LNCAP (cell line): ENCODE measurements at regions not wholly inside any gene's neighbourhood (a gene's known extent, or its start where the extent isn't known, plus 50 kb on each side); places are given as distances from the start of the nearest gene placed in this dataset.

ENCODE experiments used
- TF ChIP-seq, protein P1 (sequence below): fragments of 450-650 bp; IDR thresholded peaks from 2 replicates; pipeline ENCODE4 v1.5.1; 2017; ENCODE audit warnings: mild to moderate bottlenecking

DNA sequence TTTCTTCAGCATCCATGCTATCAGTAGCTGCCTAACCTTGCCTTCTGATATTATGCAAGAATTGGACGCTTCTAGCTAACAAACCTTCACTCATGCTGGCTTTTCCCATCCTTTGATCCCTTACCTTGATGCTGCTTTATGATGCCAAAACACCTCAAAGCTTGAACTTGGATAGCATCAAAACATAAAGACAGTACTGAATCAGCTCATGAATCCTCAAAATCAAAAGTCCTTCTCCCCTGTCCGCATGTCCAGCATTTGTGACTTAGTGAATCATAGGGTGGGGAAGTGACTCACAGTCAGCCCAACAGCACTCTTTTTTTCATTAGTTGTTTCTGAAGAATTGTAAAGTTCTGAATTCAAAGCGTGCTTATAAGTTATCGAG lies 89.5 kb upstream of the PIK3CG start:
- TF ChIP-seq, protein P1, sequence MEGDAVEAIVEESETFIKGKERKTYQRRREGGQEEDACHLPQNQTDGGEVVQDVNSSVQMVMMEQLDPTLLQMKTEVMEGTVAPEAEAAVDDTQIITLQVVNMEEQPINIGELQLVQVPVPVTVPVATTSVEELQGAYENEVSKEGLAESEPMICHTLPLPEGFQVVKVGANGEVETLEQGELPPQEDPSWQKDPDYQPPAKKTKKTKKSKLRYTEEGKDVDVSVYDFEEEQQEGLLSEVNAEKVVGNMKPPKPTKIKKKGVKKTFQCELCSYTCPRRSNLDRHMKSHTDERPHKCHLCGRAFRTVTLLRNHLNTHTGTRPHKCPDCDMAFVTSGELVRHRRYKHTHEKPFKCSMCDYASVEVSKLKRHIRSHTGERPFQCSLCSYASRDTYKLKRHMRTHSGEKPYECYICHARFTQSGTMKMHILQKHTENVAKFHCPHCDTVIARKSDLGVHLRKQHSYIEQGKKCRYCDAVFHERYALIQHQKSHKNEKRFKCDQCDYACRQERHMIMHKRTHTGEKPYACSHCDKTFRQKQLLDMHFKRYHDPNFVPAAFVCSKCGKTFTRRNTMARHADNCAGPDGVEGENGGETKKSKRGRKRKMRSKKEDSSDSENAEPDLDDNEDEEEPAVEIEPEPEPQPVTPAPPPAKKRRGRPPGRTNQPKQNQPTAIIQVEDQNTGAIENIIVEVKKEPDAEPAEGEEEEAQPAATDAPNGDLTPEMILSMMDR = no peak

DNA sequence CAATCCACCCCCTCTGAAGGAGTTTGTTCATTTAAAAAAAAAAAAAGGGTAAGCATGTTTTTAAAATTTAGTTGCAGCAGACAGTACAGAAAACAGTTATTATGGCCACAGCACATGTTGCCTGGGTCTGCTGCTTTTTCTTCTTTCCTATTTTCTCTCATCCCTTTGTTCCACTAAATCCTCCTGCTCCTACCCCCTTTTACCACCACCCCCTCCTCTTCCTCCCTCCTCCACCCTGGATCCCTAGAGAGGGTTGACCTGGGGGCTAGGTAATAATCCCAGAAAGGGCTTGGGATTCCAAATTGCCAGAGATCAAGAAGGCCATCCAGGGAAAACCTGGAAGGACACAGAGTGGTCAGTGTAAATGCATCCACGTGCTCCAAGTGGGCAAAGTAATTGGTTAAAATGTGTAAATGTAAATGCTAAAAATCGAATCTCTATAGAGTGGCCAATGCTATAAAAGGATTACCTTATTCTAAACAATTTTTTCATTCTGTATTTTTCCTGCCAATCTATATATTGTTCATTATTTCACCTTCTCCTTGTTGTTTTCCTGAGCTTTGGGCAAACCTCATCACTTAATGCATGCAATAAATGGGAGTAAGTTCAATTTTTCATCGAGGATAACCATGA lies 89.0 kb upstream of the PIK3CG start:
- TF ChIP-seq, protein P1 = no peak

DNA sequence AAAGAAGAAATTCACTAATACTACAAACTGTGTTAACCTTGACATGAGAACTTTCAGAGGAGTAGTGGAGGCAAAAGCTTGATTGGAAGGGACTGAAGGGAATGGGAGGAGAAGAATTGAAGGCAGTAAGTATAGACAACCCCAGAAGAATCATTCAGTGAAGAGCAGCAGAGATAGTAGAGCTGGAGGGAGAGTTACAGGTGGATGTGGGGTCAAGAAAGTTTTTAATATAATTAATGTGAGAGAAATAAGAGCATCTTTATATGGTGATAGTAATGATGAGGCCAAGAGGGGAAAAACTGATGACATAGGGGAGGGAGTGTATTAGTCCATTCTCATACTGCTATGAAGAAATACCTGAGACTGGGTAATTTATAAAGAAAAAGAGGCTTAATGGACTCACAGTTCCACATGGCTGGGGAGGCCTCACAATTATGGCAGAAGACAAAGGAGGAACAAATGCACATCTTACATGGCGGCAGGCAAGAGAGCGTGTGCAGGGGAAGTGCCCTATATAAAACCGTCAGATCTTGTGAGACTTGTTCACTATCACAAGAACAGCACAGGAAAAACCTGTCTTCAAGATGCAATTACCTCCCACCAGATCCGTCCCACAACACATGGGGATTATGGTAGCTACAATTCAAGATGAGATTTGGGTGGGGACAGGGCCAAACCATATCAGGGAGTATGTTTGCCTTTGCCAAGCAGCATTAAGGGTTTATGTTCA lies 88.3 kb upstream of the PIK3CG start:
- TF ChIP-seq, protein P1 = no peak

DNA sequence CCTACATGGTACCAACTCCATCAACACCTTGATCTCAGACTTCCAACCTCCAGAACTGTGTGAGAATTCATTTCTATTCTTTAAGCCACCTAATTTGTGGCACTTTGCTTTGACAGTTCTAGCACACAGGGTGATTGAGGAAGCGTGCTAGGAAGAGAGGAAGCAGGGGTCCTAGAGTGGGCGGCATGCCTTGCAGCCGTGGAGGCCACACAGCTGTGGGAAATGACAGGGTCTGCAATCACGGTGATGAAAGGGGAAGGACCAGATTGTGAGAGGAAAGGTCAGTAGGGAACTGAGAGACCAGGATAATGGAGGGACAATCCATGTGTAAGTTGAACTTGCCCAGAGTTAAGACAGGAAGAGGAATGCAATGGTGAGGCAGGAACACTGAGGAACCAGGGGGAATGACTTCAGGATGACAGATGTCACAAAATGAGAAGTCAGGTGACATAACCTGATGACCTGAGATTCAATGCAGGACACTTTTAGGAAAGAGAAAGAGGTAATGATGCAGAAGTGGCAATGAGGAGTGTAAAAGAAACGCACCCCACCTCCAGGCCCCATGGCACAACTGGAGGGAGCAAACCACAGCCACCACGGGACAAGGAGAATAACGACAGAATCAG lies 87.3 kb upstream of the PIK3CG start:
- TF ChIP-seq, protein P1 = no peak

DNA sequence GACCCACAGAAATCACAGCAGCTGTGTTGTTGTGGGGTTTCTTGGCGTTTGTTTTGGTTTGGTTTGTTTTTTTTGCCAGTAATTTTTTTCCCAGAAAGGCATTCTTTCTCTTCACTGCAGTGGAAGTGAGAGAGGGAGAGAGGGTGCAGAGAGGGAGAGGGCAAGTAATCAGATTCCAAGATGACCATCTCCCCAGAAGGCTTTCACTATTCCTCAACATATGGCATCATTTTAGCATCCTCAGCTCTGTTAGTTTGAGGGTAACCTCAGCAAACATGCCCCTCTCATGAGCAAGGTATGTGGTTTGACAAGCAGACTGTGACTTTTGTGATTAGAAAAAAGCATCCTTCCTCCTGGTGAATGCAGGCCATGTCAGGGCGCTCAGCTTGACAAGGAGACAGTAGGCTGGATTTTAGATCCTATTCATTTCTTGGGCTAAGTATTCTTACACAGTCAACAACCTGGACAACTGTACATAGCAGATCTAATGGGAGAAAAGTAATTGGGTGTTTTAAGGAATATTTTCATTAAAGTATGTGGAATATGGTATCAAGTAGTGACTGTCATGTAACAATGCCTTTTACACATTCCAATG lies 86.3 kb upstream of the PIK3CG start:
- TF ChIP-seq, protein P1 = no peak

DNA sequence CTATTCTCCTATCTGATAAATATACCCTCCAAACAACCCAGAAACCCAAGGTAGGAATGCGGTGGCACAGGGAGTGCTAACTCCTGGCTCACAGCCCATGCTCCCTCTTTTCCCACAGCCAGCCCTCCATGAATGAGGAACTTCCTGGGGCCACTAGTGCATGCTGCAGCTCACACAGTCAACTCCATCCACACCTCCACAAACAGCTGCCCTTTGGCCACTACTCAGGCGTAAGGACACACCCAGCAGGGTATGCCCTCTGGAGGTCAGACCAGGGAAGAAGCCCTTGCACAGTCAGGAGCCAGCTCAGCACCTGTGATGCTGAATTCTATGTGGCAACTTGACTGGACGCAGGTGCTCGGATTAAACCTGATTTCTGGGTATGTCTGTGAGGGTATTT lies 85.2 kb upstream of the PIK3CG start:
- TF ChIP-seq, protein P1 = no peak; the same call in 1 of the 2 replicates

DNA sequence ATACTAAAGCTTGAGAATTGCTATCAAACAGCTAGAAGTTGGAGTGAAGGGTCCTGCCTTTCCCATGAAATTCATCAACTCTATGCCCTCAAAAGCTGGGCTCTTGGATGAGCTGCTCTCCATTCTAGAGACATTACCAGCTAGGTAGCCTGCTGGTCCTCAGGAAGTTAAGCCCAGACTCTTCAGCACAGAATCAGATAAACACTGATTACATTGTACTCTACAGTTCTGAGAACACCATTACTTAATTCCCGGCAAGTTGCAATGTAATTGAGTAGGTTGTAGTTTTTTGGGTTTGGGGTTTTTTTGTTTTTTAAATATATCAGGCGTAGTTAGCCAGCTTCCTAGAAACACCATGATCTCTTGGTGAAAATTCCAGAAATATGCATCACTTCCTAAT lies 84.1 kb upstream of the PIK3CG start:
- TF ChIP-seq, protein P1 = no peak
